IPS-NIHi11 (cell line): ENCODE measurements at regions not wholly inside any gene's neighbourhood (a gene's known extent, or its start where the extent isn't known, plus 50 kb on each side); places are given as distances from the start of the nearest gene placed in this dataset.
"Not testable (repeated sequence)": the region's sequence is repeated elsewhere in the genome, so short reads cannot be mapped to it uniquely, and the experiment has no call there.

Source experiments
- DNase-seq: peaks from one replicate; pipeline ENCODE4 v3.0.0; 2012; ENCODE audit warnings: mixed read lengths, low spot score

DNA sequence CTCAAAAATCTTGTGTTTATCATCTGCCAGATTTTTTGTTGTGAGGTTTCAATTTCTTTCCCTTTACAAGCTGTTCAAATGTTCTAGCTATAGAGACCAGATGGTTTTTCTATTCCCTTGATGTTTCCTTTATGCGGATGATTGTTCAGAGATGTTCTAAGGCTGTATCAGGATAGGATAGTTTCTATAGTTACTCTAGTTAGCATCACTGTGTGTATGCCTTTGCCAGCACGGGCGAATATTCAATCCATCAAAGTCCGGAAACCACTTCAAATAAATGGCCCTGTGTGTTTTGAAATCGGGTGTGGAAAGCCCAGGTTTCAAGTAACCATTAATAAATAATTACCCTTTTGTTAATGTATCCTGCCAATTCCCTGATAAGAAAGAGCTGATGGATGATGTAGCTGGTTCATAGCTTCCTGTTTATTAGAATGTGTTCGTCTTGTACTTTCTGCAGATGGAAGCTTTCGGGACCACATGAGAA is 149.8 kb upstream of the PRKCQ start:
- no peak for DNase-seq

GRCh38 chr10:6729071-6729774 is 149.1 kb upstream of the PRKCQ start:
- DNase-seq = no peak

DNA sequence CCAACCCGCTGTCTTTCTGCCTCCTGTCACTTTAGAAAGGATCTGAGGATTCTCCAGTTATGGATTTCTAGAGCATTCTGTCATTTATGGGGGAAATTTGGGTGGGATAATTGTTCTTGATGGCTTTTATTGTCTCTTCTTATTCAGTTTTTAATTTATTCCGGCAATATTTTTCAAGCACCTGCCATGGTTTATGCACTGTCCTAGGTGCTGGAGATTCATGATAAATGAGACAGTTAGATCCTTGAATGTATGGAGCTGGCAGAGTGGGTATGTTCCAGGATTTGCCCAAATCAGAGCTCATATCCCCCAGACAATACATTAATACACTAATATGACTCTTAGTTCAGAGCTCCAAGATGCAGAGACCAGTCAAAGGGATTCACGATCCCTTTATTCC is 146.8 kb upstream of the PRKCQ start:
- DNase-seq = no peak

- no peak for DNase-seq
These were observed 142.5 kb upstream of the PRKCQ start for GRCh38 chr10:6722616-6723004.

DNA sequence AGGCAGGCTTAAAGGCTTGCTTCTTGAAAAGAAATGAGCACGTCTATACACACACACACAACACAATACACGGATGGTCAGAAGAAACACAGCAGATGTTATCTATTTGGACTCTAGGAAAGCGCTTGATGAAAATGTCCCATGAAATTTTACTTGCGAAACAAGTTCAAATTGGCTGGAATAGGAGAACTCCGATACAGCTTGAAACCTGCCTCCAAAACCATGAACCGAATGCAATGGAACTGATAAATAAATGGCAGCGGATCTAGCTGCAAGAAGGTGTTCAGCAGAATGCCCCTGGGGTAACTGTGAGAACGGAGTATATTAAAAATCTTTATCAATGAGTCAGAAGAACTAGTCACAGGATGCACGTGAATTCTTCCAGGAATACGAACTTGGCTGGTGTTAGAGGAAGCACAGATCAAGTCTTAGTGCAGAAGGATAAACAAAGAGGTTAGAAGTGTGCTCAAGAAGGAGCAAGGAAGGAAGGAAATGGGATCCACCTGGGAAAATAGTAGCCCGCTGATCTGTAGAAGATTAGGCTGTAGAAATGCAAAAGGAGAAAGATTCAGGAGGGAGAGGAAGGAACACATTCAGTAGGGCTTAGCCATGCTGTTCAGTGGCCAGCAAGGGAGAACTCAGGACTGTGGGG is 142.0 kb upstream of the PRKCQ start:
- no peak for DNase-seq

GRCh38 chr10:6721480-6721879 is 141.4 kb upstream of the PRKCQ start:
- peak; percentile 16 for DNase-seq

GRCh38 chr10:6719561-6719960 is 139.5 kb upstream of the PRKCQ start:
- DNase-seq = no peak

GRCh38 chr10:6718550-6718949 is 138.5 kb upstream of the PRKCQ start:
- no peak for DNase-seq

- DNase-seq = no peak
These were observed 136.4 kb upstream of the PRKCQ start for GRCh38 chr10:6716516-6716915.

DNA sequence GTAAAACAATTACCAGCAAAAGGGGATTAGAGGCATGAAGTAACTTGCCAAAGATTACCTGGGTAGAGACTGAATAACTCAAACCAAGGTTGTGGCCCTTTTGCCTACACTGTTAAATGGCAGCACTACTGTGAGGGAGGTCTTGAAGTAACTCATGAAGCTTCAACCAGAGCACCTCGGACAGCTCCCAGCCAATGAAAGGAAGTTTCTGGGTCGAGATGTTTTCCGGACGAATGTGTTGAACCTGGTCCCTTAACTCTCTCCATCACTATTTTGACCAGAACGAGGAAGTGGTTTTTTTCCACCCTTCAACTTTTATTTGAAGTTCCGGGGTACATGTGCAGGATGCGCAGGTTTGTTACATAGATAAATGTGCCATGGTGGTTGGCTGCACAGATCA is 133.6 kb upstream of the PRKCQ start:
- peak; percentile 44 for DNase-seq

DNA sequence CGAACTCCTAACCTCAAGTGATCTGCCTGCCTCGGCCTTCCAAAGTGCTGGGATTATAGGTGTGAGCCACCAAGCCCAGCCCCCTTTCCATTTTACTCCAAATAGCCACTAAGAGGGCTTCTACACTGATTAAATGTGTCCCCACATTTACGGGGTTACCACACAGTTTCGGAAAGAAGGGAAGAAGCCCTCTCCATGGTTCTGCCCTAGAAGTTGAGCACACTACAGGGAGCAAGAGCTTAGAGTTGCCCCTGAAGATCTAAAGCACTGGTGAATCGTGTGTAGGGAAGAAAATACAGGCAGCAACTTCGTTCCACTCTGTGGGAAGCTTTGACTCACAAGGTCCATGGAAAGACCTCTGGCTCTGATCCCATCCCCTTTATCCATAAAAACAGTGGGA is 133.0 kb upstream of the PRKCQ start:
- no peak for DNase-seq

DNA sequence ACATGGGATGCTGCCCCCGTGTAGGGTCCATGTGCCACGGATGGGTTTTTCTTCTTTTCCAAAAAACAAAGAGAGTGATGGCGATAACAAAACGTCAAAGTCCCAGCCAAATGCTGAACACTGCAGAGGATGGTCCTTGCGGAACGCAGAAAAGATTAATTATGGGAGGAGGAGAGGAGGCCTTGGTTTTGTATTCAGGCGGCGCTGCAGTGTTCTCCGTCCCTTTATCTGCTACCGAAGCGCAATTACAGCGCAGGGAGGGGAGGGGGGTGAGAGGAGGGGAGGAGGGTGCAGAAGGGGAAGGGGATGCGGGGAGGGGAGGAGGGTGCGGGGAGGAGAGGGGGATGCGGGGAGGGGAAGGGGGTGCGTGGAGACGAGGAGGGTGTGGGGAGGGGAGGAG is 131.8 kb upstream of the PRKCQ start:
- DNase-seq = no peak

DNA sequence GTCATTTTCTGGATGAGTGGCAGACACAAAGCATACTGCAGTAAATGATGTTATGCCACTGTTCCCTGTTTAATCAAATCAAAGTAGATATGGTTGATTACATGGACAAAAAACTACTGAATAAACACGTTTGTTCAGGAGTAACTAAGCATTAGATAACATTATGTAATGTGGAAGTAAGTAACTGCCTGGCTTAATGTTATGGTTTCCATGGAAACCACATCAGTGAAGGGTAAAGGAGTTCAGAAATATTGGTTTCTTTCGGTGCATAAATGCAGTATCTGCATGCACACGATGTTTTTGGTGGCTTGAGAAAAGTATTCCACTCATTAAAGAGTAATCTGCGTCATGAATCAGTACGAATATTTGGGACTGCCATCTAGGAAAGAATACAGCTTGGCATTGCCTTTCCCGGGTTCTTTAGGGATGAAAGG is 131.3 kb upstream of the PRKCQ start:
- no peak for DNase-seq

GRCh38 chr10:6707352-6707751 is 127.3 kb upstream of the PRKCQ start:
- no peak for DNase-seq

DNA sequence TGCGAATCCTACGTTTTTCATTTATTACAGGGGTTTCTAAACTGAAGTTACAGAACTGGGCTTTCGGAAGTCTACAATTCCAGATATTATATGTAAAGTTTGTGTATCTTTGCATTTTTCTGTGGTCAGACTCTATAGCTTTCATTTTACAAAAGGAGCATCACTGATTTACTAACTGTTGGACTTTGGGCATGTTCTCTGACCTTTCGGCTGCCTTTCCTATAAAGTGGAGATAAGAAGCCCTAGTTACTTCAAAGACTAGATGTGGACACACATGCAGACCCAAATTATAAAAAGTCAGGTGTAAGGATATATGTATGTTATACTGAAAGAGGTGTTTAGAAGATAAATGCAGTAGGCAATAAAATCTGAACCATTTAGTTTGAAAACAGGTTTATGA is 126.6 kb upstream of the PRKCQ start:
- DNase-seq = no peak

DNA sequence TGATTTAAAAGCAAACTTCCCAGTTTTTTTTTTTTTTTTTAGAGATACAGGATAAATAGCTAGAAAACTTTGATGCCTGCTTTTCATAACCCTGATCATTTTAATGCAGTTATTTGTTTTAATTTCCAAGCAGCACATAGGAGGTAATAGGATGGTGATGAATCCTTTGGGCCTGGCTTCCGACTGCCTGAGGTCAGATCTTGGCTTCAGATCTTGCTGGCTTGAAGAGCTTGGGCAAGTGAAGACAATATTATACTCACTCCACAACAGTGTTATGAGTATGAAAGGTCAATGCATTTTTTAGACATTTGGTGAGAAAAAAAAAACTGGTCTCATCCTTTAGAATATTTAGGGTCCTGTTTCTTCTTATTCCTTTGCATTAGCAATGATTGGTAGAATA is 124.8 kb upstream of the PRKCQ start:
- no peak for DNase-seq

GRCh38 chr10:6702833-6703232 is 122.8 kb upstream of the PRKCQ start:
- DNase-seq = not testable (repeated sequence)

GRCh38 chr10:6702030-6702429 is 122.0 kb upstream of the PRKCQ start:
- DNase-seq = no peak

DNA sequence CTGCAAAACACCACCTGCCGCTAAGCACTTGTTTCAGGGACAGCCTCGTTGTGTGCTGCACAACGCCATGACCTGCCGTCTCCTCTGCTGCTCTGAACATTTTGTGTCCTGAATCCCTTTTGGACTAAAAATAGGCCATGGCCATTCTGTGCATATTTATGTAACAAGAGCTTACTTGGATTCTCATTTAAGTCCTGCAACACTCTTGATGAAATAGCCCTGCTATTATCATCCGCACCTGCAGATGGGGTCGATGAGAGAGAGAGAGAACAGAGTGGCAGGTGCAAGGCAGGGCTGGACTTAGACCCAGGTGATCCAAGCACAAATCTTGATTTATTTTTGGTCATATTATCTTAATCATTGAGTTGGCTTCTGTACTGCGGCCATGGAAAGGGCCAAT is 121.2 kb upstream of the PRKCQ start:
- DNase-seq = peak; percentile 40

- no peak for DNase-seq
These were observed 120.0 kb upstream of the PRKCQ start for GRCh38 chr10:6700066-6700465.

DNA sequence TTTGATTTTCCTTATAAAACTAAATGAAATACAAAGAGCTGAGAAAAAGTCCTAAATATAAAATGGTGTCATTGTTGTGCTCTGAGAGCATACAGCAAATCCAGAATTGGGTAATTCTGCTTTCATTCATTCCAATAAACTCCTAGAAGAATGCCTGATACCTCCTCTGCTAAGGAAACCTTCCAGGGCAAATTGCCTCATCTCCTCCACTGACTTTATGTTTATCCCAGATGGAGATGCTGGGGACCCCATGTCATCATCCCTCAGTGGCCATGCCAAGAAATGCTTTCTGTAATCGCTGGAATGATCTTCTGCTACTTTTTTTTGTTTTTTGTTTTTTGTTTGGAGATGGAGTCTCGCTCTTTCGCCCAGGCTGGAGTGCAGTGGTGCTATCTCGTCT is 119.3 kb upstream of the PRKCQ start:
- no peak for DNase-seq

DNA sequence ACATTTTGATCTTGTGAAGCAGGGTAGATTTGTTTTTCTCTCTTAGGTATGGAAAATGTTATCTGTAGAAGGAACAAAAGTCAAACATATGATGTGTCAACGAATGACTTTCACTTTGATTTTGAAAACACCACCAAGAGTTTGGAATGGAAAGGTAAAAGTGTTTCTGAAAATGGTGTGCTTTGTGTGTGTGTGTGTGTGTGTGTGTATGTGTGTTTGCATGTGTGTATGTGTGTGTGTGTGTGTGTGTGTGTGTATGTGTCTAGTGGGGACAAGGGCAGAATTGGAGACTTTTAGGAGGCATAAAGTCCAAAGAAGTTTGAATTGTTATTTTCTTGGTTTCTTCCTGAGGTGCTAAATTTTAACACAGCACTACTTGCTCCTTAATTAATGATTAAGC is 115.4 kb upstream of the PRKCQ start:
- no peak for DNase-seq

DNA sequence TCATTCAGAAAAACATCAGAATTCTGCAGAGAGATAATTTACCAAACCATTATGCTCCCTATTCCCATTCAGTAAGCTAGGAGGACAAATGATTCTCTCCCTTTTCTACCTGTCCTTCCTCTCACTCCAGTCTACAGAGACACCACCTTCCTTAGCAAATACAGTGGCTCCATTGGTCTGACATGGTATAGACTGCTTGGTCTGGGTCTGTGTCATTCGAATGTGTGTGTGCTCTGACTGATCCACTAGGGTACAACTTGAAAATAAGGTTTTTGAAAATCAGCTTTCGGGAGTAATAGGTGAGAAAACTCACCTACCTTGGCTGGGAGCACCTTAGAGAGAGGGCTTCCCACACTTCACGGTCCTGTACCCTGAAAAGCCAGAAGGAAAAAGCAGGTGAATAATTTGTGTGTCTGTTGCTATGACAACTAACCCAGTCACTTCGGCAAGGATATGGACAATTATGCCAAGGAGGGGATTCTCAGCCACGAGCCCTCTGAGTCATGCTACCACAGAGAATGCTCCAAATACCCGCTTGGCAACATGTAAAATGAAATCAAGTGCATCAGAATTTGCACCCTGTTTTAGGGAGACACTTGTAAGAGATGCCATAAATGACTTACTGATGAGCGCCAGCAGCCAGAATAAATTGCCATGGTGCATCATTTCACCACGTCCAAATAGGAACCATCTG is 114.5 kb upstream of the PRKCQ start:
- DNase-seq = no peak
